ENCODE measurements at regions not wholly inside any gene's neighbourhood (a gene's known extent, or its start where the extent isn't known, plus 50 kb on each side); places are given as distances from the start of the nearest gene placed in this dataset.

DNA sequence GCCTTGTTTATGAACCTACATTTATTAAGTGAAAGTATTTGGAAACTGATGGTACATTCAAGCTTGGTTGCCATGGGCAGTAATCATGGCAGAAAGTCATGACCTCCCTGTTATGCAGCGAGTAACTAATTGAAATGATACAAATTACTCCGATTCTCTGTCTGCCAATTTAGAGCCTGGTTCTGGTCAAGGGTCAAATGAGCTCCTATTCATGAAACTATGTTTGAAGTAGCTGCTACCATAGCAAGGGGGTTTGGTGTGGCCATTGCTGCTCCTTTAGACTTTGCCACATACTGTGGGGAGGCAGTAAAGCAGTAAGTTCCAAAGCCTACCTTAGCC, 187.2 kb upstream of the FOXD3 start:
- TF ChIP-seq, protein P1, sequence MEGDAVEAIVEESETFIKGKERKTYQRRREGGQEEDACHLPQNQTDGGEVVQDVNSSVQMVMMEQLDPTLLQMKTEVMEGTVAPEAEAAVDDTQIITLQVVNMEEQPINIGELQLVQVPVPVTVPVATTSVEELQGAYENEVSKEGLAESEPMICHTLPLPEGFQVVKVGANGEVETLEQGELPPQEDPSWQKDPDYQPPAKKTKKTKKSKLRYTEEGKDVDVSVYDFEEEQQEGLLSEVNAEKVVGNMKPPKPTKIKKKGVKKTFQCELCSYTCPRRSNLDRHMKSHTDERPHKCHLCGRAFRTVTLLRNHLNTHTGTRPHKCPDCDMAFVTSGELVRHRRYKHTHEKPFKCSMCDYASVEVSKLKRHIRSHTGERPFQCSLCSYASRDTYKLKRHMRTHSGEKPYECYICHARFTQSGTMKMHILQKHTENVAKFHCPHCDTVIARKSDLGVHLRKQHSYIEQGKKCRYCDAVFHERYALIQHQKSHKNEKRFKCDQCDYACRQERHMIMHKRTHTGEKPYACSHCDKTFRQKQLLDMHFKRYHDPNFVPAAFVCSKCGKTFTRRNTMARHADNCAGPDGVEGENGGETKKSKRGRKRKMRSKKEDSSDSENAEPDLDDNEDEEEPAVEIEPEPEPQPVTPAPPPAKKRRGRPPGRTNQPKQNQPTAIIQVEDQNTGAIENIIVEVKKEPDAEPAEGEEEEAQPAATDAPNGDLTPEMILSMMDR (IDR thresholded peaks at IDR 0.05) = no peak
- TF ChIP-seq EZH2 (IDR thresholded peaks at IDR 0.05; ENCODE audit: borderline replicate concordance, insufficient read depth, low read depth, low read length, poor library complexity, severe bottlenecking) = no peak

All from B cell (primary cell).